OCI-LY1 (cell line): ENCODE measurements at regions not wholly inside any gene's neighbourhood (a gene's known extent, or its start where the extent isn't known, plus 50 kb on each side); places are given as distances from the start of the nearest gene placed in this dataset.

Experiments used
- EZH2 ChIP-seq: fragments of 200-600 bp; sonication (generic), shearing (Covaris generic); IDR thresholded peaks from 2 replicates; pipeline ENCODE4 v1.8.0; 2017; ENCODE audit warnings: borderline replicate concordance, mixed run types, mild to moderate bottlenecking, antibody characterized with exemption, low read length, moderate library complexity, mixed read lengths
- TF ChIP-seq, protein P1 (sequence below): fragments of 200-600 bp; sonication (generic), shearing (Covaris generic); IDR thresholded peaks from 2 replicates; pipeline ENCODE4 v1.5.1; 2017; ENCODE audit warnings: mild to moderate bottlenecking, antibody characterized with exemption, low read length, moderate library complexity, mixed read lengths

DNA sequence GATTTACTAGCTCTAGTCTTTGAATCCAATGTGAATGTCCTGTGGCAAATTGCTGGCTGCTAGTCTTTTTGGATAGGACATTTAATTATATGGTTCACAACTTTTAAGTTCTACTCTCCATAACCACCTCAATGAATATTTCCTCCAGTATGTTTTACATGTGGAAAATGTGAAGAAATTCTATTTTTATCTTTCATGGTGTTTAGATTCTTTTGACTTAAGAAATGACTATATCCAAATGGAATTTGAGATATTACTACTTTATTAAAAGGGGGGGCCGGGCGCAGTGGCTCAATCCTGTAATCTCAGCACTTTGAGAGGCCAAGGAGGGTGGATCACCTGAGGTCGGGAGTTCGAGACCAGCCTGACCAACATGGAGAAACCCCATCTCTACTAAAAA, 202.0 kb downstream of the ARL4A start:
- TF ChIP-seq, protein P1, sequence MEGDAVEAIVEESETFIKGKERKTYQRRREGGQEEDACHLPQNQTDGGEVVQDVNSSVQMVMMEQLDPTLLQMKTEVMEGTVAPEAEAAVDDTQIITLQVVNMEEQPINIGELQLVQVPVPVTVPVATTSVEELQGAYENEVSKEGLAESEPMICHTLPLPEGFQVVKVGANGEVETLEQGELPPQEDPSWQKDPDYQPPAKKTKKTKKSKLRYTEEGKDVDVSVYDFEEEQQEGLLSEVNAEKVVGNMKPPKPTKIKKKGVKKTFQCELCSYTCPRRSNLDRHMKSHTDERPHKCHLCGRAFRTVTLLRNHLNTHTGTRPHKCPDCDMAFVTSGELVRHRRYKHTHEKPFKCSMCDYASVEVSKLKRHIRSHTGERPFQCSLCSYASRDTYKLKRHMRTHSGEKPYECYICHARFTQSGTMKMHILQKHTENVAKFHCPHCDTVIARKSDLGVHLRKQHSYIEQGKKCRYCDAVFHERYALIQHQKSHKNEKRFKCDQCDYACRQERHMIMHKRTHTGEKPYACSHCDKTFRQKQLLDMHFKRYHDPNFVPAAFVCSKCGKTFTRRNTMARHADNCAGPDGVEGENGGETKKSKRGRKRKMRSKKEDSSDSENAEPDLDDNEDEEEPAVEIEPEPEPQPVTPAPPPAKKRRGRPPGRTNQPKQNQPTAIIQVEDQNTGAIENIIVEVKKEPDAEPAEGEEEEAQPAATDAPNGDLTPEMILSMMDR: no peak
- no peak for TF ChIP-seq EZH2
